Activated CD4-positive, alpha-beta memory T cell treated with anti-CD3 and anti-CD28 coated beads, Interleukin-2, amount 10 ng/mL, durations not matched to agents 7 days and 5 days (primary cell): ENCODE measurements at regions not wholly inside any gene's neighbourhood (a gene's known extent, or its start where the extent isn't known, plus 50 kb on each side); places are given as distances from the start of the nearest gene placed in this dataset.

Source experiments
- CTCF ChIA-PET: fragments of 350-600 bp; sonication (Branson Sonifier 250); formaldehyde crosslinking; loops from one replicate; lab custom pipeline; 2021; ENCODE audit warnings: antibody characterized with exemption, inconsistent platforms; lab: Charles Lee
- POLR2A ChIA-PET: fragments of 350-600 bp; sonication (Branson Sonifier 250); formaldehyde crosslinking; loops from one replicate; lab custom pipeline; 2021; ENCODE audit warnings: antibody characterized with exemption; lab: Charles Lee
- DNase-seq: peaks from one replicate; pipeline ENCODE4 v3.0.0-alpha.2; 2020
- H3K27ac Mint-ChIP-seq: one replicate; pipeline ENCODE4 v1.8.0; 2021; ENCODE audit warnings: mild to moderate bottlenecking, mixed read lengths
- H3K27me3 Mint-ChIP-seq: one replicate; pipeline ENCODE4 v1.8.0; 2021; ENCODE audit warnings: mixed read lengths
- H3K36me3 Mint-ChIP-seq: one replicate; pipeline ENCODE4 v1.8.0; 2021; ENCODE audit warnings: low read depth, mixed read lengths
- H3K4me1 Mint-ChIP-seq: one replicate; pipeline ENCODE4 v1.8.0; 2021; ENCODE audit warnings: mixed read lengths
- H3K4me3 Mint-ChIP-seq: one replicate; pipeline ENCODE4 v1.8.0; 2021; ENCODE audit warnings: mild to moderate bottlenecking, mixed read lengths
- H3K9me3 Mint-ChIP-seq: one replicate; pipeline ENCODE4 v1.8.0; 2021; ENCODE audit warnings: mixed read lengths

DNA sequence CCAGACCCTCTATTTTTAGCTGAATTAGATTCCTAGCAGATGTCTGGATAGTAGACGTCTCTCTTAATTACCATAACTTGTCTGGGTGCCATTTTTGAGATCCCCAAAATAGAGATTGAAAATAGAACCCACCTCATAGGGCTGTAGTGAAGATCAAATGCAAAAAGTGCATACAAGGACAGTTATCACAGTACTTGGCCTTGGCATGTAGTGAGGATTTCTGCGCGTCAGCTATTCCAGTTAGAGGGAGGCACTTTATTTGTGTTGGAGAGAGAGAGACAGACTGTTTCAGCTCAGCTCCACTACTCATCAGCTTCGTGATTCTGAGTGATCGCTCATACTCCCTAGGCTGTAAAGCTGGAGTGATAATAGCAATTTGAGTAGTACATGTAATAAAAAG, 59.6 kb upstream of the CDH13 start:
- POLR2A ChIA-PET = no interaction called here
- no peak overlapping the region for H3K4me3 Mint-ChIP-seq
- CTCF ChIA-PET = no interaction called here

DNA sequence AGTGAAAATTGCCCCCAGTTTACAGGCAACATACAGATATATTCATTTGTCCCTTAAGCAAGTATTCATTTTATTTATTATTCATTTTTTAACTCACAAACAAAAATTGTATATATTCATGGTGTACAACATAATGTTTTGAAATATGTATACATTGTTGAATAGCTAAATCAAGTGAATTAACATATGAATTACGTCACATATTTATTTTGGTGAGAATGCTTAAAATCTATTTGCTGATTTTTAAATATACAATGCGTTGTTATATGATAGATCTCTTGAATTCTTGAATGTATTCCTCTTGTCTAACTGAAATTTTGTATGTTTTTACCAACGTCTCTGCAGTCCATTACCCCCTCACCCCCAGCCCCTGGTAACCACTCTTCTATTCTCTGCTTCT, 63.4 kb upstream of the CDH13 start:
- Mint-ChIP-seq H3K27ac (no peak overlapping the region), H3K9me3 (peaks cover 5% of the 10 kb centered on the region)

More for the DNA sequence above, 59.6 kb upstream of the CDH13 start:
- Mint-ChIP-seq H3K27me3 (no peaks in the 10 kb centered on the region), H3K9me3 (peaks cover 5% of the 10 kb centered on the region), H3K36me3 (no peaks in the 10 kb centered on the region), H3K27ac (no peak overlapping the region), H3K4me1 (no peaks in the 10 kb centered on the region)
- no peak for DNase-seq

DNA sequence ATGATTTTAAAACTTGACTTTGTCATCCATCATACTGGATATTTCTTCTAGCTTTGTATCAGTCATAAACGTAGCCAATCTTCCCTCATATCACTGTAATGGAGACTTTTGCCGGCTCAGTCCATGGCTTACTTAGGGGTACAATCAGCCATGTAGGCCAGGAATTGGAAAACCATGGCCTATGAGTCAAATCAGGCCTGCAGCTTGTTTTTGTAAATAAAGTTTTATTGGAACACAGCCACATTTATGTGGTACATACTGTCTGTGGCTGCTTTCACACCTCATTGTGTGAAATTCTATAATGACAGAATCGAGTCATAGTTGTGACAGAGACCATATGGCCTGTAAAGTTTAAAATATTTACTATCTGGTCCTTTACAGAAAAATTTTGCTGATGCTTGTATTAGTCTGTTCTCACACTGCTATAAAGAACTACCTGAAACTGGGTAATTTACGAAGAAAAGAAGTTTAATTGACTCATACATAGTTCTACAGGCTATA, 64.5 kb upstream of the CDH13 start:
- CTCF ChIA-PET = no interaction called here
- no peak overlapping the region for H3K27ac Mint-ChIP-seq
- no peak for DNase-seq
- H3K4me1 Mint-ChIP-seq = no peaks in the 10 kb centered on the region
- no peaks in the 10 kb centered on the region for H3K36me3 Mint-ChIP-seq
- H3K4me3 Mint-ChIP-seq = no peak overlapping the region
- peaks cover 2% of the 10 kb centered on the region for H3K27me3 Mint-ChIP-seq
- POLR2A ChIA-PET = no interaction called here
- H3K9me3 Mint-ChIP-seq = peaks cover 5% of the 10 kb centered on the region

More for the DNA sequence above, 63.4 kb upstream of the CDH13 start:
- ChIA-PET CTCF (no interaction called here), POLR2A (no interaction called here)
- Mint-ChIP-seq H3K36me3 (no peaks in the 10 kb centered on the region), H3K4me1 (no peaks in the 10 kb centered on the region), H3K27me3 (peaks cover 2% of the 10 kb centered on the region), H3K4me3 (no peak overlapping the region)
- no peak for DNase-seq

DNA sequence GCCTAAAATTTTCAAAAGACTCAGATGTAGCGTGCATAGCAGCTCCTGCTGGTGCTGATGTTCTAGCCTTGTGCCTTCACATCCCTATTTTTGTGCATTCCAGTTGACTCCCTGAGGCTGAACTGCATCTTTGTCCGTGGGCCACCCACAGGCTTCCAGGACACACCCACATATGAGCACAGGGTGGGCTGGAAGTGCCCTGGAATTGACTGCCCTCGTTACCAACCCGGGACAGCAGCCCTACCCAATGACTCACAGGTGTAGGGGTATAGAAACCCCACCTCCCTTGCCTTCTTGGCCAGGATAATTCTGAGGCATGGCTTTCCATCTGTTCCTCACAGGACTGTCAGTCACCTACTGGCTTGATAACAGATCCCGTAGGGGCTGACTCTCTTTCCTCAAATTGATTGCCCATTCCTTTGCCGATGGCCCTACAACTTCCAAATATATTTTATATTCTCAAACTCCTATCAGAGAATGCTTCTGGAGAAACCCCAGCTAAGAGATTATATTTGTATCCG, 65.9 kb upstream of the CDH13 start:
- ChIA-PET CTCF (no interaction called here), POLR2A (no interaction called here)
- Mint-ChIP-seq H3K36me3 (no peaks in the 10 kb centered on the region), H3K27me3 (peaks cover 2% of the 10 kb centered on the region), H3K4me3 (no peak overlapping the region), H3K4me1 (no peaks in the 10 kb centered on the region), H3K9me3 (peaks cover 5% of the 10 kb centered on the region), H3K27ac (no peak overlapping the region)
- DNase-seq = no peak

DNA sequence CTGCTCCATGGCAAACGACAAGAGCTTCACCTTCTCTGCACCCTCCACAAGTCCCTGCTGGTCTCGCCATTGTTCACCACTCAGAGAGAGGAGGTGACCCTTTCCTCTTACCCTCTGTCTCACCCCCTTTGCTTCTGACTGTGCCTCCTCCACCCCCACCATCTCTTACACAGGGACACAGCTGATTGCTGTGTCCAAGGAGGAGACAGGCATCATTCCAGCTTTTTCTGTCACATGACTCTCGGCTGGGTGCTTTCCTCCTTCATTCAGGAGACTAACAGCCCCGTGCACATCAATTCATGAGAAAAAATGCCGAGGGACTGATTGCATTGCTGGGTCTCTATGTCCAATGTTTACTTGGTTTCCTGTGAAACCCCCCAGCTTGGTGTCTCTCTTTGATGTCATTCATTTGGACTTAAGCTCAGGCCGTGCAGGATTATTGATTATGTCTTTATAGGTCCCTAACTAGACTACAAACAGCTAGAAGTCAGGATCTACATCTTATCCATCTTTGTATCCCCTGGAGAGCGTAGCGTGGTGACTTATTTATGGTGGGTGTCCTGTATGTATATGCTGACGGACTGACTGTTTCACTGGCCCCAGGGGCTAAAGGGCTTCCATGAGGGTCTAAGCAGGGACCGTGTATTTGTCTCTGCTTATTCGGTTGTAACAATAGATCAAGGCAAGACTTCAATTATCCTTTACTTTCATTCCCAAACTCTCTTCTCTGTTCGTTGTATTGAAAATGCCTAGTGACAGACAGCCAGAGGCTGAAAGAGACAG, 82.2 kb upstream of the CDH13 start:
- Mint-ChIP-seq H3K27me3 (peaks cover 1% of the 10 kb centered on the region), H3K4me3 (no peak overlapping the region), H3K36me3 (no peaks in the 10 kb centered on the region), H3K4me1 (no peaks in the 10 kb centered on the region), H3K9me3 (no peaks in the 10 kb centered on the region), H3K27ac (no peak overlapping the region)
- no peak for DNase-seq
- POLR2A ChIA-PET = no interaction called here
- CTCF ChIA-PET = no interaction called here

DNA sequence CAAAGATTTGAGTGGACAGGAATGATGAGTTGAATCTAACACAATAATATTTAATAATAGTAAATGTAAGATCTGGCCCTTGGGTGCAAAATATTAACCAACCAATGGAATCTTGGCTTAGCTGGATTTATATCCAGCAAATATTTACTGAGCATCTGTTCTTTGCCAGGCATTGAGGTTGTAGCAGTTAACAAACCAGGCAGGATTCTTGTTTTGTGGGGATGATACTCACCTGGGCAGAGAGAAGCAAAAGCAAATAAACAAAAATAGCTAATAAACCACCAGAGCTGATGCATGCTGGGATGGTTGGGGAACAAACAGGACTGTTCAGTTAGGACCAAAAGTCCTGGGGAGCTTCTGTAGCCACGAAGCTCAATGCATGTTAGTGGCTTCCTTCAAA, 84.1 kb upstream of the CDH13 start:
- Mint-ChIP-seq H3K27ac (no peak overlapping the region), H3K4me1 (no peaks in the 10 kb centered on the region), H3K4me3 (no peak overlapping the region), H3K27me3 (peaks cover 1% of the 10 kb centered on the region), H3K36me3 (no peaks in the 10 kb centered on the region), H3K9me3 (no peaks in the 10 kb centered on the region)
- ChIA-PET CTCF (no interaction called here), POLR2A (no interaction called here)
- DNase-seq = no peak

DNA sequence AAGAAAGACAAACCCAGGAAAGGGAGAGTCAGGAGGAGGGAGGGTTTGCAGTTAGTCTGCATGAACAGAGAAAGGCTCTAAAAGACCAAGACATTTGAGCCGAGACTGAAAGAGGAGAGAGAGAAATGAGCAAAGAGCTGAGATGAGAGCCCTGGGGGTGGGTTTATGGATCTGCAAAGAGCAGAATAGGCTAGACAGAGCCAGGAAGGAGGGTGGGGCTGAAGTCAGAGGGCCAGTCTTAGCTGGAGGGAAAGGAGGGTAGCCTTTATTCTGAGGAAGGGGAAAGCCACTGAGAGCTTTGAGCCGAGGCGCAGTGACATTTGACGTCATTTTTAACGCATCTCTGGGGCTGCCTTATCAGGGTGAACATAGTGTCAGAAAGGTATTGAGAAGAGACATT, 85.7 kb upstream of the CDH13 start:
- no peak for DNase-seq
- Mint-ChIP-seq H3K27me3 (no peaks in the 10 kb centered on the region), H3K36me3 (no peaks in the 10 kb centered on the region), H3K9me3 (no peaks in the 10 kb centered on the region), H3K27ac (no peak overlapping the region), H3K4me1 (no peaks in the 10 kb centered on the region), H3K4me3 (no peak overlapping the region)
- POLR2A ChIA-PET = no interaction called here
- CTCF ChIA-PET = no interaction called here

DNA sequence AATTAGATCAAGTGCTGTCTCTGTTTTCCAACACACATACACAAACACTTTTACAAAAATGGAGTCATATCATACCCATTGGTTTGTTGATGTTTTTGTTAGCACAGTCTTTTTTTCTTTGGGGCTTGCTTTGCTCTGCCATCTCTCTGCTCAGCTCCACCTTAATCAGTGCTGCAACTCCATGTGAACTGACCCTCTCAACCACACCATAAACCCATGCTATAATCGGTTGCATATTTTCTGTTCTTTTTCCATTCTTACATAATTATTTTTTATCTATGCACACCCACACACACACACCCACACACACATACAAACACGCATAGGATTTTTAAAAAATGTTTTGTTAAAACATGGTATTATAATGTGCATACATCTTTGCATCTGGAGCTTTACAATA, 91.0 kb upstream of the CDH13 start:
- no peak overlapping the region for H3K27ac Mint-ChIP-seq

DNA sequence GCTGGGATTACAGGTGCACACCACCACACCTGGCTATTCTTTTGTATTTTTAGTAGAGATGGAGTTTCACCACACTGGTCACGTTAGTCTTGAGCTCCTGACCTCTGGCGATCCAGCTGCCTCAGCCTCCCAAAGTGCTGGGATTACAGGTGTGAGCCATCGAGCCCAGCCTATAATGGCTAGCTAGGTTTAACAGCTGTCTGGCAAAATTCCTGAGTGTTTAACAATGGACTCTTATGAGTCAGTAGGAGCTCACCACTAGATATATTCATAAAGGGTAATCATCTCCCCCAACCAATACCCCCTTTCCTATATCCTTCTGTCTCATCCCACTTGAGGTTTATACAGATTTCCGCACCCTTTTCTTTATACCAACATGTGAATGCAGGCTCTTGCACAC, 91.5 kb upstream of the CDH13 start:
- Mint-ChIP-seq H3K27ac (no peak overlapping the region), H3K36me3 (no peaks in the 10 kb centered on the region), H3K27me3 (peaks cover 2% of the 10 kb centered on the region), H3K4me3 (no peak overlapping the region), H3K9me3 (no peaks in the 10 kb centered on the region), H3K4me1 (no peaks in the 10 kb centered on the region)
- ChIA-PET CTCF (no interaction called here), POLR2A (no interaction called here)
- no peak for DNase-seq

More for the DNA sequence above, 91.0 kb upstream of the CDH13 start:
- Mint-ChIP-seq H3K27me3 (peaks cover 2% of the 10 kb centered on the region), H3K9me3 (no peaks in the 10 kb centered on the region), H3K4me1 (no peaks in the 10 kb centered on the region), H3K4me3 (no peak overlapping the region), H3K36me3 (no peaks in the 10 kb centered on the region)
- CTCF ChIA-PET = no interaction called here
- POLR2A ChIA-PET = no interaction called here
- no peak for DNase-seq

DNA sequence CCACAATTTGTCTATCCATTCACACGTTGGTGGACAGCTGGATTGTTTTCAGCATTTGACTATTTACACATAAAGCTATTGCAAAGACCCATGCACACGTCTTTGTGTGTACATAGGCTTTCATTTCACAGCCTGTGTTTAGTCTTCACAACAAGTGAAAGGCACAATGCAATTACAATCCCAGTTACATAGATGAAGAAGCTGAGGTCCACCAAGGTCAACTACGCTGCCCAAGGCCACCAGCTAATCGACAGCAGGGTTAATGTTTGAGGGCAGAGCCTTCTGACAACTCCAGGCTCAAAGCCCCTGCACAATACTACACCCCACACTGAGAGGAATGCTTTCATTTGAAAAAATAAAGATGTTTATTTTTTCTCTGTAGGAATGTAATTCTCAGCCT, 93.6 kb upstream of the CDH13 start:
- H3K27ac Mint-ChIP-seq = no peak overlapping the region
- H3K27me3 Mint-ChIP-seq = peaks cover 2% of the 10 kb centered on the region
- H3K4me3 Mint-ChIP-seq = no peak overlapping the region
- CTCF ChIA-PET = no interaction called here
- POLR2A ChIA-PET = no interaction called here
- H3K36me3 Mint-ChIP-seq = no peaks in the 10 kb centered on the region
- no peaks in the 10 kb centered on the region for H3K4me1 Mint-ChIP-seq
- no peak for DNase-seq
- H3K9me3 Mint-ChIP-seq = no peaks in the 10 kb centered on the region

DNA sequence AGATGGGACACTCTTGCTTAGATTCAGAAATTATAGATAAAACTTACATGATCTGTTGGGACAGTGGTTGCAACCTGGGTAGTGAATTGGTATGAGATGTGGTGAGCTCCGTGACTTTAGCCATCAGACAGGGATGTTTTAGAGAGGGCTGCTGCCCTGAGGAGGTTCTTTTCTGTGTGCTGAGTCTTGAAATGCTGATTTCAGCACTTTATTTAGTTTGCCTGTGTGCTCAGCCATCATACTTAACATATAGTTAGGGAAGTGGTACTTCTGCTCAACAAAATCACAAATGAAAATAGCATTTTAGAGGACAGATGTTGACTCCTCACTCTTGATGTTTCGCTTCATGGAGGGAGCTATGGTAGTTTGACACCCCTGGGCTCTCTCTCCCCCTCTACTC, 95.9 kb upstream of the CDH13 start:
- Mint-ChIP-seq H3K36me3 (no peaks in the 10 kb centered on the region), H3K4me3 (no peak overlapping the region), H3K27ac (no peak overlapping the region), H3K4me1 (no peaks in the 10 kb centered on the region), H3K9me3 (peaks cover 3% of the 10 kb centered on the region), H3K27me3 (peaks cover 5% of the 10 kb centered on the region)
- DNase-seq = no peak
- POLR2A ChIA-PET = no interaction called here
- CTCF ChIA-PET = no interaction called here

DNA sequence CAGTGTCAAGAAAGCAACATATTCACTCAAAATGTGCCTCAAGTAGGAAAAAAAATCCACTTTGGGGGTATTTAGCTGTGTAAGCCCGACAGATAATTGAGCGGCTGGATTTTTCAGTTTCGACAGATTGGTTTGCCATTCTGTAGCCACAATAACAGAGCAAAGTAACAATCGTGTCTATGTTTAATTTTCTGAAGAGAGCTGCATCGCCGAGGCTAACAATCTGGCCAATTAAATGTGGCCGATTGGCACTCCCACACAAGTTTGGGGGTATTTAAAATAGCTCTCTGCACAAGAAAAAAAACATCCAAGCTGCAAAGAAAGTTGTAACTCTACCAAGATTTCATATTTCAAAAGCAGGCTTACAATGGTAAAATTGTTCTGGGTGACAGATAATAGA, 99.7 kb upstream of the CDH13 start:
- no peaks in the 10 kb centered on the region for H3K36me3 Mint-ChIP-seq
- H3K9me3 Mint-ChIP-seq = peaks cover 3% of the 10 kb centered on the region
- POLR2A ChIA-PET = no interaction called here
- CTCF ChIA-PET = no interaction called here
- H3K27me3 Mint-ChIP-seq = peaks cover 4% of the 10 kb centered on the region
- H3K4me3 Mint-ChIP-seq = no peak overlapping the region
- DNase-seq = no peak
- no peaks in the 10 kb centered on the region for H3K4me1 Mint-ChIP-seq
- H3K27ac Mint-ChIP-seq = no peak overlapping the region

DNA sequence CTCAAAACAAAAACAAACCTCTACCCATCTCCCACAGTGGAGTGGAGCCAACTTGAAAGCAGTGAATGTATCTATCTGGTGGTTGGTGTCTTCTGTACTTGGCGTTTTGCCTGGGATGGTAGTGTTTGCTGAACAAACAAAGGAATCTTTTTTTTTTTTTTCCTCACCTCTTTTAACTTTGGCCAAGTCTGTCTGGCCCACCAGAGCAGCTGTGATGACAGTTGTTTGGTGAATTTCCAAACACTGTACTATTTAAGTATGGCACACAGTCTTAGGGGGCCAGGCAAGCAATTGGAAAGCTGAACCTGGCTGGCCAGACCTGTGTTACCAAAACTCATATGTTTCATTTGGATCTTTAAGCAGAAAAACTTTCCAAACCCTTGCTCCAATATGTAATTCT, 101.8 kb upstream of the CDH13 start:
- Mint-ChIP-seq H3K4me1 (no peaks in the 10 kb centered on the region), H3K4me3 (no peak overlapping the region), H3K9me3 (peaks cover 3% of the 10 kb centered on the region), H3K36me3 (no peaks in the 10 kb centered on the region), H3K27me3 (peaks cover 3% of the 10 kb centered on the region), H3K27ac (no peak overlapping the region)
- POLR2A ChIA-PET = no interaction called here
- CTCF ChIA-PET = no interaction called here
- no peak for DNase-seq

DNA sequence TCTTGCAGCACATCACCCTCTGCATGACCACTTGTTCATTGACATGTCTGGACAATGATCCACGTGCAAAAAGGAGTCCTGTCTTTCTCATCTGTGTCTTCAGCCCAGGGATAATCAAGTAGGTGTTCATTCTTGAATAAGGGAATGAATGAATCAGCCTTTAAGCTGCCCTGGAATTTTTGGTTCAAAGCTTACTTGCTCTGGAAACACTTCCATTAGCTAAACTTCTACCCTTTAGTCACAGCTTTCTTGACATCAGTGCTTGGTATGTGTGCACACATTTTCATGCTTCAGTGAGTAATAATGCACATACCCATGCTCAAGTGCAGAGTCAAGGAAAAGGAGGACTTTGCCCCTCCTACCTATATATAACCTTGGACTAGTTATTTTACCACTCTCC, 103.0 kb upstream of the CDH13 start:
- ChIA-PET CTCF (no interaction called here), POLR2A (no interaction called here)
- Mint-ChIP-seq H3K27ac (no peak overlapping the region), H3K4me1 (no peaks in the 10 kb centered on the region), H3K27me3 (peaks cover 3% of the 10 kb centered on the region), H3K4me3 (no peak overlapping the region), H3K36me3 (no peaks in the 10 kb centered on the region), H3K9me3 (peaks cover 3% of the 10 kb centered on the region)
- no peak for DNase-seq
